Glutamatergic neuron (in vitro differentiated cells): ENCODE measurements at regions not wholly inside any gene's neighbourhood (a gene's known extent, or its start where the extent isn't known, plus 50 kb on each side); places are given as distances from the start of the nearest gene placed in this dataset.

ENCODE experiments used
- DNase-seq: peaks from one replicate; pipeline ENCODE4 v3.0.0; 2022
- H3K27ac Mint-ChIP-seq: one replicate; pipeline ENCODE4 v1.8.0; 2020; ENCODE audit warnings: mild to moderate bottlenecking, mixed read lengths, inconsistent platforms; ENCODE audit not compliant: unreplicated experiment
- H3K27me3 Mint-ChIP-seq: one replicate; pipeline ENCODE4 v1.8.0; 2020; ENCODE audit warnings: mild to moderate bottlenecking, moderate library complexity, mixed read lengths, inconsistent platforms; ENCODE audit not compliant: unreplicated experiment
- H3K36me3 Mint-ChIP-seq: one replicate; pipeline ENCODE4 v1.8.0; 2020; ENCODE audit warnings: mild to moderate bottlenecking, mixed read lengths, inconsistent platforms; ENCODE audit not compliant: unreplicated experiment
- H3K4me1 Mint-ChIP-seq: one replicate; pipeline ENCODE4 v1.8.0; 2020; ENCODE audit warnings: mild to moderate bottlenecking, low read depth, mixed read lengths, inconsistent platforms; ENCODE audit not compliant: unreplicated experiment
- H3K4me3 Mint-ChIP-seq: one replicate; pipeline ENCODE4 v1.8.0; 2020; ENCODE audit warnings: mild to moderate bottlenecking, mixed read lengths, inconsistent platforms; ENCODE audit not compliant: unreplicated experiment
- H3K9me3 Mint-ChIP-seq: one replicate; pipeline ENCODE4 v1.8.0; 2020; ENCODE audit warnings: mild to moderate bottlenecking, moderate library complexity, mixed read lengths, inconsistent platforms; ENCODE audit not compliant: unreplicated experiment
- CTCF ChIP-seq: fragments of 200-600 bp; sonication (generic); IDR thresholded peaks from one replicate; pipeline ENCODE4 v1.5.0; 2021; ENCODE audit not compliant: partially characterized antibody, unreplicated experiment

- no peaks in the 10 kb centered on the region for H3K36me3 Mint-ChIP-seq
- no peak overlapping the region for H3K4me3 Mint-ChIP-seq
- TF ChIP-seq CTCF: no peak
- no peak for DNase-seq
- H3K27ac Mint-ChIP-seq: no peak overlapping the region
- no peaks in the 10 kb centered on the region for H3K9me3 Mint-ChIP-seq
- no peaks in the 10 kb centered on the region for H3K27me3 Mint-ChIP-seq
- H3K4me1 Mint-ChIP-seq: peaks cover under 1% of the 10 kb centered on the region
Measured at GRCh38 chr13:54184576-54184975, 1156.0 kb downstream of the OLFM4 start.

- Mint-ChIP-seq H3K36me3 (no peaks in the 10 kb centered on the region), H3K4me3 (no peak overlapping the region), H3K4me1 (peaks cover 3% of the 10 kb centered on the region), H3K9me3 (no peaks in the 10 kb centered on the region), H3K27me3 (no peaks in the 10 kb centered on the region), H3K27ac (no peak overlapping the region)
- no peak for DNase-seq
- no peak for TF ChIP-seq CTCF
Measured at GRCh38 chr13:54185101-54185500, 1156.5 kb downstream of the OLFM4 start.

GRCh38 chr13:54185785-54186184 is 1157.2 kb downstream of the OLFM4 start:
- DNase-seq: peak; percentile 36
- peak; percentile 38 for TF ChIP-seq CTCF
- H3K27me3 Mint-ChIP-seq: no peaks in the 10 kb centered on the region
- H3K4me1 Mint-ChIP-seq: peaks cover 3% of the 10 kb centered on the region
- H3K36me3 Mint-ChIP-seq: no peaks in the 10 kb centered on the region
- H3K4me3 Mint-ChIP-seq: no peak overlapping the region
- H3K9me3 Mint-ChIP-seq: no peaks in the 10 kb centered on the region
- H3K27ac Mint-ChIP-seq: no peak overlapping the region

DNA sequence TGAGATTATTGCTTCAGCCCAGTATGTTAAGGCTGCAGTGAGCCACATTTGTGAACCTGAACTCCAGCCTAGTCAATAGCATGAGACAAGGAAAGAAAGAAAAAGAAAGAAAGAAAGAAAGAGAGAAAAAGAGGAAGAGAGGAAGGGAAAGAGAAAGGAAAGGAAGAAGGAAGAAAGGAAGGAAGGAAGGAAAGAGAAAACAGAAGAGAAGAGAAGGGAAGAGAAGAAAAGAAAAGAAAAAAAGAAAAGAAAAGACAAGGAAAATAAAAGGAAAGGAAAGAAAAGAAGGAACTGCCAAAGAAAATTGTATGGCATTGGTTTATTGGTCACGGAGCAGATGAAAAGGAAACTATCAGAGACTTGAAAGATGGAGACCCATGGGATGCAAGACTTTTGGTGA is 1158.8 kb downstream of the OLFM4 start:
- H3K27ac Mint-ChIP-seq: no peak overlapping the region
- no peaks in the 10 kb centered on the region for H3K27me3 Mint-ChIP-seq
- H3K36me3 Mint-ChIP-seq: no peaks in the 10 kb centered on the region
- H3K4me1 Mint-ChIP-seq: peaks cover 3% of the 10 kb centered on the region
- no peaks in the 10 kb centered on the region for H3K9me3 Mint-ChIP-seq
- no peak overlapping the region for H3K4me3 Mint-ChIP-seq
- DNase-seq: no peak
- TF ChIP-seq CTCF: no peak

DNA sequence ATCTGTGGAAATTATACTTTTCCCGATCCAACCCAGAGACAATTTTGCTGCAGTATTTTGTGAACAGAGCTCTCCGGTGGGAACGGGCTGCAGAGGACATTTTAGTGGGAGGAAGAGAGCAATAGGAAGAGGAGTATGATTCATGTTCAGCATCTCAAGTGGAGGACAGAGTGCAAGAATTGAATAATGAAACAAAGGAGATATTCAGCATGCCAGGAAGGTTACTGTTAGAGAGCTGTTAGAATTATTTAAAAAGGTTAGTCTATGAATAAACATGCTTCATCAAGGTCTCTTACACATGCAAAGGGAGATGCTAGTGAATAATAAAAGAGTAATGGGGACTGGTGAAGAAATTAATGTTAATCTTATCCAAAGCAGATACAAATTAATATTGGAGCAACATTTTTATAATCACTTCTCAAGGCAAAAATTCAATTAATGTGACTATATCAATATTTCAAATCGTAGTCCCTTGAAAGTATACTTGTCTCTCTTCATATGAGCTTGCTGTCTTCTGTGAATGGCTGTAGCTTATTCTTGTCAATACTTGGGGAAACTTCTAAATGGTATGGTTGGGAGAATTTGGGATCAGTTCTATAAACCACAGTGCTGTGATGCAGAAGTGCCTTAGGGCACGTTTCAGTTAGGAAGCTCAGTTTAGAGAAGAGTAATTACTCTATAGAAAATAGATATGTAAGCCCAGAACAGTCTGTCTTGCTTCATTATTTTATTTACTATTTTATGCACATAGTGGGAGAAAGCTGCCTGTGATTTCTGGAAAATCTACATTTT is 1165.8 kb downstream of the OLFM4 start:
- DNase-seq: no peak
- Mint-ChIP-seq H3K9me3 (no peaks in the 10 kb centered on the region), H3K27me3 (no peaks in the 10 kb centered on the region), H3K4me1 (peaks cover 3% of the 10 kb centered on the region), H3K36me3 (no peaks in the 10 kb centered on the region), H3K27ac (no peak overlapping the region), H3K4me3 (no peak overlapping the region)
- no peak for TF ChIP-seq CTCF
